ENCODE measurements at regions not wholly inside any gene's neighbourhood (a gene's known extent, or its start where the extent isn't known, plus 50 kb on each side); places are given as distances from the start of the nearest gene placed in this dataset.

GRCh38 chr5:6111131-6111530 is 267.2 kb downstream of the MED10 start:
- ChIA-PET POLR2A (interaction anchor here (0.6 kb wide), 1 partner anchor 1306 kb away, joined by 4 read pairs; no protein-coding TSS in a partner anchor), CTCF (no interaction called here)
- Mint-ChIP-seq H3K4me1 (peaks cover 9% of the 10 kb centered on the region; the same call in 1 of the 2 replicates), H3K27ac (no peak overlapping the region), H3K36me3 (no peaks in the 10 kb centered on the region), H3K4me3 (no peak overlapping the region), H3K9me3 (0 out of 2 replicates have a peak, but pooled peaks cover 3% of the 10 kb centered on the region), H3K27me3 (ENCODE audit: low read depth) (no peaks in the 10 kb centered on the region)
- no peak for DNase-seq (ENCODE audit: low spot score)
- no peak for ATAC-seq
- TF ChIP-seq, protein P1, sequence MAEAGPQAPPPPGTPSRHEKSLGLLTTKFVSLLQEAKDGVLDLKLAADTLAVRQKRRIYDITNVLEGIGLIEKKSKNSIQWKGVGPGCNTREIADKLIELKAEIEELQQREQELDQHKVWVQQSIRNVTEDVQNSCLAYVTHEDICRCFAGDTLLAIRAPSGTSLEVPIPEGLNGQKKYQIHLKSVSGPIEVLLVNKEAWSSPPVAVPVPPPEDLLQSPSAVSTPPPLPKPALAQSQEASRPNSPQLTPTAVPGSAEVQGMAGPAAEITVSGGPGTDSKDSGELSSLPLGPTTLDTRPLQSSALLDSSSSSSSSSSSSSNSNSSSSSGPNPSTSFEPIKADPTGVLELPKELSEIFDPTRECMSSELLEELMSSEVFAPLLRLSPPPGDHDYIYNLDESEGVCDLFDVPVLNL (CRISPR knock-in tag; IDR thresholded peaks at IDR 0.05; ENCODE audit: borderline replicate concordance, low read depth), result no peak
- TF ChIP-seq EMX1 (CRISPR knock-in tag; IDR thresholded peaks at IDR 0.05), result no peak
- TF ChIP-seq SP1 (CRISPR knock-in tag; conservative IDR thresholded peaks at IDR 0.05), result no peak
- TF ChIP-seq TEAD4 (CRISPR knock-in tag; IDR thresholded peaks at IDR 0.05), result no peak
- no peak for TF ChIP-seq ZNF281 (CRISPR knock-in tag; IDR thresholded peaks at IDR 0.05)
- TF ChIP-seq FOXK1 (CRISPR knock-in tag; IDR thresholded peaks at IDR 0.05), result no peak

DNA sequence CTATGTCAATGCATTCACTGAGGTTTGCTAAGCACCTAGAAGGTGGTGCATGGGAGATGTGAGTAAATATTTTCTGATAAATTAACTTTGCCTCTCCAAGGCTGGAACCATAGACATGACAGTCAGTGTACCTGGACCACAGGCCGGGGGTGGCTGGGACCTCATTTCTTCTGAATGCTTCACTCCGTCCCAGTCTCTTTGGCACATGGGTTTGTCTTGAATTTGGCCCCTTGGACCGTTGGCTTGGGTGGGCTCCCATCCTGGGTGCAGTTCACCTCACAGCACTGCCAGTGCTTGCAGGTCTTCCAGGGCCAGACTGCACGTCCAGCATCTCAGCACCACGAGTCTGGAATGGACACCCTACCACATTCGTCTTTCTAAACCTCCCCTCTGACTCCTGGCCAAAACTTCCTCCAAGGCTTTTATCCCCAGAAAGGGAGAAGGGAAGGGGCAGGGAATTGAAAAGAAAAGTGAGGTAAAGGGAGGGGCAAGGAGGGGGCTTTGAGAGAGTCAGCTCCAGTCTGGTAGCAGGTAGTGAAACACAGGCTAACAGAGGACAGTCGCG is 267.8 kb downstream of the MED10 start:
- no peaks in the 10 kb centered on the region for H3K27me3 Mint-ChIP-seq (ENCODE audit: low read depth)
- DNase-seq (ENCODE audit: low spot score), result no peak
- ChIA-PET CTCF (no interaction called here), POLR2A (no interaction called here)
- H3K36me3 Mint-ChIP-seq, result no peaks in the 10 kb centered on the region
- H3K4me3 Mint-ChIP-seq, result no peak overlapping the region
- ATAC-seq, result no peak
- H3K27ac Mint-ChIP-seq, result no peak overlapping the region
- 0 out of 2 replicates have a peak, but pooled peaks cover 3% of the 10 kb centered on the region for H3K9me3 Mint-ChIP-seq
- TF ChIP-seq ZNF532 (CRISPR knock-in tag; IDR thresholded peaks at IDR 0.05; ENCODE audit: borderline replicate concordance) (no peak), ERG (CRISPR knock-in tag; IDR thresholded peaks at IDR 0.05) (no peak), TEAD4 (CRISPR knock-in tag; IDR thresholded peaks at IDR 0.05) (no peak), NR1H2 (CRISPR knock-in tag; IDR thresholded peaks at IDR 0.05) (no peak), ZNF263 (CRISPR knock-in tag; IDR thresholded peaks at IDR 0.05; ENCODE audit: low read depth) (no peak), ZNF416 (CRISPR knock-in tag; IDR thresholded peaks at IDR 0.05) (no peak), SMAD3 (CRISPR knock-in tag; IDR thresholded peaks at IDR 0.05; ENCODE audit: borderline replicate concordance) (no peak), MYBL2 (CRISPR knock-in tag; IDR thresholded peaks at IDR 0.05) (no peak), FOXJ3 (CRISPR knock-in tag; IDR thresholded peaks at IDR 0.05; ENCODE audit: borderline replicate concordance) (no peak), PRDM15 (CRISPR knock-in tag; IDR thresholded peaks at IDR 0.05) (no peak), FOXP1 (CRISPR knock-in tag; IDR thresholded peaks at IDR 0.05; ENCODE audit: borderline replicate concordance) (no peak), ZMAT4 (CRISPR knock-in tag; IDR thresholded peaks at IDR 0.05) (no peak)
- peaks cover 9% of the 10 kb centered on the region; the same call in 1 of the 2 replicates for H3K4me1 Mint-ChIP-seq
